Osteoblast (primary cell): ENCODE measurements at regions not wholly inside any gene's neighbourhood (a gene's known extent, or its start where the extent isn't known, plus 50 kb on each side); places are given as distances from the start of the nearest gene placed in this dataset.
"Not testable (repeated sequence)": the region's sequence is repeated elsewhere in the genome, so short reads cannot be mapped to it uniquely, and the experiment has no call there.

Experiments
- DNase-seq: peaks from one replicate; pipeline ENCODE4 v3.0.0; 2011; ENCODE audit warnings: low spot score, mixed read lengths; ENCODE audit not compliant: insufficient read length; ENCODE audit errors: missing footprints
- H2AFZ ChIP-seq: 2 replicates; pipeline ENCODE4 v1.6.0; 2011; ENCODE audit warnings: mild to moderate bottlenecking, low read length
- H3K27ac ChIP-seq: 2 replicates; pipeline ENCODE4 v1.5.1; 2011; ENCODE audit warnings: mild to moderate bottlenecking, low read depth, low read length, moderate library complexity
- H3K27me3 ChIP-seq: 2 replicates; pipeline ENCODE4 v1.6.0; 2012; ENCODE audit warnings: mild to moderate bottlenecking, control low read depth, inconsistent platforms, low read length, moderate library complexity; ENCODE audit not compliant: insufficient read depth
- H3K36me3 ChIP-seq: 2 replicates; pipeline ENCODE4 v1.5.1; 2011; ENCODE audit warnings: mild to moderate bottlenecking, low read length, control low read depth, moderate library complexity; ENCODE audit not compliant: insufficient read depth
- H3K4me1 ChIP-seq: 2 replicates; pipeline ENCODE4 v1.5.1; 2011; ENCODE audit warnings: mild to moderate bottlenecking, low read length, control low read depth, moderate library complexity; ENCODE audit not compliant: insufficient read depth
- H3K4me2 ChIP-seq: 2 replicates; pipeline ENCODE4 v1.6.0; 2011; ENCODE audit warnings: mild to moderate bottlenecking, low read length; ENCODE audit not compliant: insufficient read depth
- H3K4me3 ChIP-seq: fragments of 200-600 bp; sonication (generic); 3 replicates; pipeline ENCODE4 v1.5.1; 2012; ENCODE audit warnings: mild to moderate bottlenecking, low read length, inconsistent platforms; ENCODE audit not compliant: insufficient read depth
- H3K79me2 ChIP-seq: 2 replicates; pipeline ENCODE4 v1.6.0; 2012; ENCODE audit warnings: mild to moderate bottlenecking, low read length, control low read depth, inconsistent platforms; ENCODE audit not compliant: insufficient read depth
- H3K9me3 ChIP-seq: 2 replicates; pipeline ENCODE4 v1.5.1; 2011; ENCODE audit warnings: low read depth, low read length, control low read depth
- H4K20me1 ChIP-seq: 2 replicates; pipeline ENCODE4 v1.6.0; 2012; ENCODE audit warnings: mild to moderate bottlenecking, low read length, control low read depth; ENCODE audit not compliant: insufficient read depth
- TF ChIP-seq, protein P1 (sequence below): IDR thresholded peaks from 2 replicates; pipeline ENCODE4 v1.5.1; 2011; ENCODE audit warnings: mild to moderate bottlenecking, low read depth, low read length, moderate library complexity; ENCODE audit errors: extremely low read depth

DNA sequence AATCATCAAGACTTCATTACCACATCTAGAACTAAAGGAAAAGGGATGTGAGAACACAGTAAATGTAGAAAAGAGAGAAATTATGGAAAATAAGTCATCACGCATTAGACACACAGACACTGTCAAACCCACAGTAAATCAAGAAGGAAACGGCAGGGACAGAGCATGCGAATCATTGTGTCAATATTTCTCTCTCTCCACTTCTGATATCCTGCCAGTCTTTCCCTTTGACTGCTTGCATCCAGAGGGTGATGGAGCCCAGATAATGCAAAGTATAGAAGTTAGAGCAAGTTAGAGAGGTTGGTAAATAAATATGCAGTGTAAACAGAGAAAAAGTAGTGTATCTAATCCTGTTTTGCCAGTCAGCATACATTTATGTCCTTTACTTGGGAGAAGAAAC lies 706.8 kb upstream of the ANO3 start:
- no peak for DNase-seq

DNA sequence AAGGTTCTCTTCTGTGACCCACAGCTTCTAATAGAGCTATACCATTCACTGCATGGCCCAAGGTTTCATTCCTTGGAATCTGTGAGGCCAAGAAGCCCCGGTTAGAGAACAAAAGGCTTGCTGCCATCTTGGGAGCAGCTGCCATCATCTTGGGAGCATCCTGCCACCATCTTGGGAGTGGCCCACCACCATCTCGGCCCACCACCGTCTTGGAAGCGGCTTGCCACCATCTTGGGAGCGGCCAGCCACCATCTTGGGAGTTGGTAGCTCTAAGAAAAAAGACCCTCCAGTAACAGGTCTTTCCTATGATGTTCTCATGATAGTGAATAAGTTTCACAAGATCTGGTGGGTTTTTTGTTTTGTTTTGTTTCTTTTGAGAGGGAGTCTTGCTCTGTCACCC lies 703.9 kb upstream of the ANO3 start:
- Histone ChIP-seq H3K79me2 (no peaks in the 10 kb centered on the region), H3K4me1 (no peaks in the 10 kb centered on the region), H3K9me3 (peaks cover 2% of the 10 kb centered on the region), H3K4me3 (no peak overlapping the region), H2AFZ (no peak overlapping the region), H3K27me3 (no peaks in the 10 kb centered on the region), H3K4me2 (no peak overlapping the region), H3K27ac (no peak overlapping the region), H3K36me3 (no peaks in the 10 kb centered on the region), H4K20me1 (no peaks in the 10 kb centered on the region)
- DNase-seq: no peak
- TF ChIP-seq, protein P1, sequence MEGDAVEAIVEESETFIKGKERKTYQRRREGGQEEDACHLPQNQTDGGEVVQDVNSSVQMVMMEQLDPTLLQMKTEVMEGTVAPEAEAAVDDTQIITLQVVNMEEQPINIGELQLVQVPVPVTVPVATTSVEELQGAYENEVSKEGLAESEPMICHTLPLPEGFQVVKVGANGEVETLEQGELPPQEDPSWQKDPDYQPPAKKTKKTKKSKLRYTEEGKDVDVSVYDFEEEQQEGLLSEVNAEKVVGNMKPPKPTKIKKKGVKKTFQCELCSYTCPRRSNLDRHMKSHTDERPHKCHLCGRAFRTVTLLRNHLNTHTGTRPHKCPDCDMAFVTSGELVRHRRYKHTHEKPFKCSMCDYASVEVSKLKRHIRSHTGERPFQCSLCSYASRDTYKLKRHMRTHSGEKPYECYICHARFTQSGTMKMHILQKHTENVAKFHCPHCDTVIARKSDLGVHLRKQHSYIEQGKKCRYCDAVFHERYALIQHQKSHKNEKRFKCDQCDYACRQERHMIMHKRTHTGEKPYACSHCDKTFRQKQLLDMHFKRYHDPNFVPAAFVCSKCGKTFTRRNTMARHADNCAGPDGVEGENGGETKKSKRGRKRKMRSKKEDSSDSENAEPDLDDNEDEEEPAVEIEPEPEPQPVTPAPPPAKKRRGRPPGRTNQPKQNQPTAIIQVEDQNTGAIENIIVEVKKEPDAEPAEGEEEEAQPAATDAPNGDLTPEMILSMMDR: no peak

More for the DNA sequence above, 706.8 kb upstream of the ANO3 start:
- Histone ChIP-seq H3K27ac (no peak overlapping the region), H3K36me3 (no peaks in the 10 kb centered on the region), H3K4me1 (no peaks in the 10 kb centered on the region), H3K79me2 (no peaks in the 10 kb centered on the region), H3K4me2 (no peak overlapping the region), H3K9me3 (no peaks in the 10 kb centered on the region), H3K4me3 (no peak overlapping the region), H4K20me1 (no peaks in the 10 kb centered on the region), H3K27me3 (no peaks in the 10 kb centered on the region), H2AFZ (no peak overlapping the region)
- TF ChIP-seq, protein P1: no peak

DNA sequence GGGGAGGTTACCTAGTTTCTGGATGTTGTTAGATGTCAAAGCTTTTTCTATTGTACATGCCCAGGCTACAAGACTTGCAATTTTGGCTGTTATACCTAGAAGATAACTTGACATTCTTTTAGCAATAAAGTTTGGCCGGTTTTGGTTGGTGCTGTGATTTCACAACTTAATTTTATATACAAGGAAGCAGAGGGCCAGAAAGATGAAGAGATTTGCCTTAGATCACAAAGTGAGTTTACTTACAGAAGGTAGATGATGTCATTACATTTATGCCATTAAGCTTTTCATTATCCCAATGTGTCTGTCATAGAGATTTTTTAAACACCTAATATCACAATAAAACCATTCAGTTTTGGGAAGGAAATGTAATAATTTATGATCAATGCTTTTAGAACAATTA lies 698.7 kb upstream of the ANO3 start:
- TF ChIP-seq, protein P1: no peak
- no peaks in the 10 kb centered on the region for H3K4me1 ChIP-seq
- H3K27me3 ChIP-seq: no peaks in the 10 kb centered on the region
- H3K4me2 ChIP-seq: no peak overlapping the region
- no peak overlapping the region for H3K27ac ChIP-seq
- no peaks in the 10 kb centered on the region for H3K79me2 ChIP-seq
- no peak overlapping the region for H2AFZ ChIP-seq
- H3K9me3 ChIP-seq: peaks cover 2% of the 10 kb centered on the region
- no peaks in the 10 kb centered on the region for H4K20me1 ChIP-seq
- no peak overlapping the region for H3K4me3 ChIP-seq
- no peak for DNase-seq
- no peaks in the 10 kb centered on the region for H3K36me3 ChIP-seq

DNA sequence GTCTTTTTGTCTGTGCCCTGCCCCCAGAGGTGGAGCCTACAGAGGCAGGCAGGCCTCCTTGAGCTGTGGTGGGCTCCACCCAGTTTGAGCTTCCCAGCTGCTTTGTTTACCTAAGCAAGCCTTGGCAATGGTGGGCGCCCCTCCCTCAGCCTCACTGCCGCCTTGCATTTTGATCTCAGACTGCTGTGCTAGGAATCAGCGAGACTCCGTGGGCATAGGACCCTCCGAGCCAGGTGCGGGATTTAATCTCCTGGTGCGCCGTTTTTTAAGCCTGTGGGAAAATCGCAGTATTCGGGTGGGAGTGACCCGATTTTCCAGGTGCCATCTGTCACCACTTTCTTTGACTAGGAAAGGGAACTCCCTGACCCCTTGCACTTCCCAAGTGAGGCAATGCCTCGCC lies 682.7 kb upstream of the ANO3 start:
- not testable (repeated sequence) for H3K4me3 ChIP-seq, H3K4me2 ChIP-seq, H2AFZ ChIP-seq, H3K36me3 ChIP-seq, H3K27me3 ChIP-seq, H3K79me2 ChIP-seq, H3K4me1 ChIP-seq, DNase-seq, H3K9me3 ChIP-seq, H3K27ac ChIP-seq, H4K20me1 ChIP-seq
